ENCODE measurements at regions not wholly inside any gene's neighbourhood (a gene's known extent, or its start where the extent isn't known, plus 50 kb on each side); places are given as distances from the start of the nearest gene placed in this dataset.

DNA sequence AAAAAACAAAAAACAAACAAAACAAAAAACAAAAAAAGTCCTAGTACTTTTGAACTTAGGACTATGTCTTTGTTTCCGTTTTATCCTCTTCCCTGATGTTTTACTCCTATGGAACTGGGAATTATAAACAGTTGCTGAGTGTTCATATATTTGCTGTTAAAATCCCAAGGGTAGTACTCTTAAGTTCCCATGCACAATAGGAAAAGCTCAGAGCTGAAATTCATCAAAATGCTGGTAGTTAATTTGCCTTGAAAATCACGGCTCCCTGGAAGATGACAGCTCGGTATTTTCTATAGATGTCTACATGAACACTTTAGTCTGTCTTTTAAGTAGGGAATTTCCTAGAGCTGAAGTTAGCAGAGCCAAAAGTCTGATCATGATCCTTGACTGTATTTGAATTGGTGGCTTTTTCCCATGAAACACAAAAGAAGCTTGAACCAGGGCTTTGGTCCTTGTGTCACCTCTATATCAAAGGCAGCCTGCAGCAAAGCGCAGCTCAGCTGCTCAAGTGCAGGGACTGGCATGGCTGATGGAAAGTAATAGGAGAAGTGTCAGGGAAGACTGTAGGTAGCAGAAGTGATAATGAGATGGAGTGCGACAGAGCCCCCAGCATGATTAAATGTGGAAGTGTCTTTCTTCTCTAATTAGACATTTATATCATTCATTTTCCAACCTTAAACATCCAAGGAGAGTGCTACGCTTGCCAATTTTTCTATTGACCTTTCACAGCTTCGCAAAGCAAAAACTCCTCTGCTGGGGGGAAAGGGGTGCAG is 310.9 kb downstream of the TRIM36 start:
- CTCF ChIA-PET: no interaction called here
- Histone ChIP-seq H3K79me2 (ENCODE audit: insufficient read depth, low read length) (no peaks in the 10 kb centered on the region), H3K9ac (ENCODE audit: low read length) (no peak overlapping the region), H3K4me3 (replicated peaks in 1 of 2; ENCODE audit: low read depth in 1 of 2, low read length in 2 of 2) (no peak overlapping the region), H2AFZ (ENCODE audit: low read depth, low read length, poor library complexity, severe bottlenecking) (no peak overlapping the region), H3K27ac (ENCODE audit: low read depth, low read length) (no peak overlapping the region), H3K9me3 (ENCODE audit: control insufficient read depth in 1 of 2, insufficient read depth in 1 of 2, low read depth in 1 of 2, low read length in 2 of 2) (no peaks in the 10 kb centered on the region), H3K4me1 (ENCODE audit: control insufficient read depth in 1 of 2, insufficient read depth in 2 of 2, low read length in 2 of 2) (no peaks in the 10 kb centered on the region), H3K36me3 (ENCODE audit: control insufficient read depth in 1 of 2, insufficient read depth in 2 of 2, low read length in 2 of 2) (no peaks in the 10 kb centered on the region), H3K4me2 (ENCODE audit: low read length) (no peak overlapping the region), H4K20me1 (ENCODE audit: insufficient read depth) (no peaks in the 10 kb centered on the region), H3K9me2 (ENCODE audit: insufficient read depth) (no peaks in the 10 kb centered on the region), H3K27me3 (ENCODE audit: insufficient read depth, low read length) (no peaks in the 10 kb centered on the region; the same call in 1 of the 2 replicates)
- RAD21 ChIA-PET (ENCODE audit: low non-redundant PET in 1 of 2, low total read pairs in 2 of 2, uncharacterized antibody in 2 of 2, unreplicated experiment in 2 of 2): no interaction called here
- ATAC-seq: no peak
- TF ChIP-seq, protein P1, sequence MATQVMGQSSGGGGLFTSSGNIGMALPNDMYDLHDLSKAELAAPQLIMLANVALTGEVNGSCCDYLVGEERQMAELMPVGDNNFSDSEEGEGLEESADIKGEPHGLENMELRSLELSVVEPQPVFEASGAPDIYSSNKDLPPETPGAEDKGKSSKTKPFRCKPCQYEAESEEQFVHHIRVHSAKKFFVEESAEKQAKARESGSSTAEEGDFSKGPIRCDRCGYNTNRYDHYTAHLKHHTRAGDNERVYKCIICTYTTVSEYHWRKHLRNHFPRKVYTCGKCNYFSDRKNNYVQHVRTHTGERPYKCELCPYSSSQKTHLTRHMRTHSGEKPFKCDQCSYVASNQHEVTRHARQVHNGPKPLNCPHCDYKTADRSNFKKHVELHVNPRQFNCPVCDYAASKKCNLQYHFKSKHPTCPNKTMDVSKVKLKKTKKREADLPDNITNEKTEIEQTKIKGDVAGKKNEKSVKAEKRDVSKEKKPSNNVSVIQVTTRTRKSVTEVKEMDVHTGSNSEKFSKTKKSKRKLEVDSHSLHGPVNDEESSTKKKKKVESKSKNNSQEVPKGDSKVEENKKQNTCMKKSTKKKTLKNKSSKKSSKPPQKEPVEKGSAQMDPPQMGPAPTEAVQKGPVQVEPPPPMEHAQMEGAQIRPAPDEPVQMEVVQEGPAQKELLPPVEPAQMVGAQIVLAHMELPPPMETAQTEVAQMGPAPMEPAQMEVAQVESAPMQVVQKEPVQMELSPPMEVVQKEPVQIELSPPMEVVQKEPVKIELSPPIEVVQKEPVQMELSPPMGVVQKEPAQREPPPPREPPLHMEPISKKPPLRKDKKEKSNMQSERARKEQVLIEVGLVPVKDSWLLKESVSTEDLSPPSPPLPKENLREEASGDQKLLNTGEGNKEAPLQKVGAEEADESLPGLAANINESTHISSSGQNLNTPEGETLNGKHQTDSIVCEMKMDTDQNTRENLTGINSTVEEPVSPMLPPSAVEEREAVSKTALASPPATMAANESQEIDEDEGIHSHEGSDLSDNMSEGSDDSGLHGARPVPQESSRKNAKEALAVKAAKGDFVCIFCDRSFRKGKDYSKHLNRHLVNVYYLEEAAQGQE (IDR thresholded peaks at IDR 0.05; ENCODE audit: low read depth): no peak
- TF ChIP-seq EZH2phosphoT487 (IDR thresholded peaks at IDR 0.05; ENCODE audit: borderline replicate concordance): no peak
- no peak for TF ChIP-seq TCF7L2 (IDR thresholded peaks at IDR 0.05; ENCODE audit: borderline replicate concordance, extremely low read depth, insufficient read depth, insufficient read length)
- no peak for TF ChIP-seq CBX3 (IDR thresholded peaks at IDR 0.05; ENCODE audit: low read depth)
- no peak for TF ChIP-seq POLR2AphosphoS5 (IDR thresholded peaks at IDR 0.05; ENCODE audit: low read depth, low read length)
- TF ChIP-seq FOSL1 (IDR thresholded peaks at IDR 0.05; ENCODE audit: low read depth): no peak
- TF ChIP-seq, protein P2, sequence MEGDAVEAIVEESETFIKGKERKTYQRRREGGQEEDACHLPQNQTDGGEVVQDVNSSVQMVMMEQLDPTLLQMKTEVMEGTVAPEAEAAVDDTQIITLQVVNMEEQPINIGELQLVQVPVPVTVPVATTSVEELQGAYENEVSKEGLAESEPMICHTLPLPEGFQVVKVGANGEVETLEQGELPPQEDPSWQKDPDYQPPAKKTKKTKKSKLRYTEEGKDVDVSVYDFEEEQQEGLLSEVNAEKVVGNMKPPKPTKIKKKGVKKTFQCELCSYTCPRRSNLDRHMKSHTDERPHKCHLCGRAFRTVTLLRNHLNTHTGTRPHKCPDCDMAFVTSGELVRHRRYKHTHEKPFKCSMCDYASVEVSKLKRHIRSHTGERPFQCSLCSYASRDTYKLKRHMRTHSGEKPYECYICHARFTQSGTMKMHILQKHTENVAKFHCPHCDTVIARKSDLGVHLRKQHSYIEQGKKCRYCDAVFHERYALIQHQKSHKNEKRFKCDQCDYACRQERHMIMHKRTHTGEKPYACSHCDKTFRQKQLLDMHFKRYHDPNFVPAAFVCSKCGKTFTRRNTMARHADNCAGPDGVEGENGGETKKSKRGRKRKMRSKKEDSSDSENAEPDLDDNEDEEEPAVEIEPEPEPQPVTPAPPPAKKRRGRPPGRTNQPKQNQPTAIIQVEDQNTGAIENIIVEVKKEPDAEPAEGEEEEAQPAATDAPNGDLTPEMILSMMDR (IDR thresholded peaks at IDR 0.05 in 2 of 3, conservative IDR thresholded peaks at IDR 0.05 in 1 of 3; ENCODE audit: borderline replicate concordance in 1 of 3, insufficient read depth in 1 of 3, low read depth in 2 of 3, low read length in 2 of 3): no peak
- no peak for TF ChIP-seq ZFX (IDR thresholded peaks at IDR 0.05)
- TF ChIP-seq SP1 (IDR thresholded peaks at IDR 0.05; ENCODE audit: low read depth): no peak
- no peak for TF ChIP-seq ZNF274 (IDR thresholded peaks at IDR 0.05; ENCODE audit: low read depth, low read length)
- TF ChIP-seq, protein P3, sequence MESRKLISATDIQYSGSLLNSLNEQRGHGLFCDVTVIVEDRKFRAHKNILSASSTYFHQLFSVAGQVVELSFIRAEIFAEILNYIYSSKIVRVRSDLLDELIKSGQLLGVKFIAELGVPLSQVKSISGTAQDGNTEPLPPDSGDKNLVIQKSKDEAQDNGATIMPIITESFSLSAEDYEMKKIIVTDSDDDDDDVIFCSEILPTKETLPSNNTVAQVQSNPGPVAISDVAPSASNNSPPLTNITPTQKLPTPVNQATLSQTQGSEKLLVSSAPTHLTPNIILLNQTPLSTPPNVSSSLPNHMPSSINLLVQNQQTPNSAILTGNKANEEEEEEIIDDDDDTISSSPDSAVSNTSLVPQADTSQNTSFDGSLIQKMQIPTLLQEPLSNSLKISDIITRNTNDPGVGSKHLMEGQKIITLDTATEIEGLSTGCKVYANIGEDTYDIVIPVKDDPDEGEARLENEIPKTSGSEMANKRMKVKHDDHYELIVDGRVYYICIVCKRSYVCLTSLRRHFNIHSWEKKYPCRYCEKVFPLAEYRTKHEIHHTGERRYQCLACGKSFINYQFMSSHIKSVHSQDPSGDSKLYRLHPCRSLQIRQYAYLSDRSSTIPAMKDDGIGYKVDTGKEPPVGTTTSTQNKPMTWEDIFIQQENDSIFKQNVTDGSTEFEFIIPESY (IDR thresholded peaks at IDR 0.05; ENCODE audit: extremely low read depth, insufficient replicate concordance, low read length): no peak
- TF ChIP-seq YY1 (IDR thresholded peaks at IDR 0.05; ENCODE audit: extremely low read depth, insufficient replicate concordance, low read depth, low read length): no peak
- no peak for TF ChIP-seq SIN3A (IDR thresholded peaks at IDR 0.05; ENCODE audit: low read depth)
- TF ChIP-seq RAD21 (IDR thresholded peaks at IDR 0.05; ENCODE audit: low read depth): no peak
- TF ChIP-seq, protein P4, sequence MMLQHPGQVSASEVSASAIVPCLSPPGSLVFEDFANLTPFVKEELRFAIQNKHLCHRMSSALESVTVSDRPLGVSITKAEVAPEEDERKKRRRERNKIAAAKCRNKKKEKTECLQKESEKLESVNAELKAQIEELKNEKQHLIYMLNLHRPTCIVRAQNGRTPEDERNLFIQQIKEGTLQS (IDR thresholded peaks at IDR 0.05): no peak
- TF ChIP-seq JUND (IDR thresholded peaks at IDR 0.05): no peak
- TF ChIP-seq EZH2 (IDR thresholded peaks at IDR 0.05): no peak
- no TSS peak for BruUV-seq (replicated peaks)
- POLR2A ChIA-PET: no interaction called here
- DNase-seq (ENCODE audit: low read depth, low spot score): no peak
- intact Hi-C loops (cut with micrococcal nuclease): no loop called here
